ENCODE measurements at regions not wholly inside any gene's neighbourhood (a gene's known extent, or its start where the extent isn't known, plus 50 kb on each side); places are given as distances from the start of the nearest gene placed in this dataset.
"Not testable (repeated sequence)": the region's sequence is repeated elsewhere in the genome, so short reads cannot be mapped to it uniquely, and the experiment has no call there.

- DNase-seq (ENCODE audit: low read depth): not testable (repeated sequence)
Measured at GRCh38 chr1:157255891-157256290, 117.7 kb upstream of the ETV3 start.

GRCh38 chr1:157254183-157254582, 116.0 kb upstream of the ETV3 start:
- DNase-seq (ENCODE audit: low read depth): not testable (repeated sequence)

- peak; percentile 7 for DNase-seq (ENCODE audit: low read depth)
Measured at GRCh38 chr1:157252473-157252872, 114.3 kb upstream of the ETV3 start.

- no peak for DNase-seq (ENCODE audit: low read depth)
Measured at GRCh38 chr1:157249739-157250138, 111.5 kb upstream of the ETV3 start.

- DNase-seq (ENCODE audit: low read depth): peak; percentile 15
Measured at GRCh38 chr1:157249326-157249725, 111.1 kb upstream of the ETV3 start.

- DNase-seq (ENCODE audit: low read depth): not testable (repeated sequence)
Measured at GRCh38 chr1:157247764-157248049, 109.5 kb upstream of the ETV3 start.

GRCh38 chr1:157247005-157247763, 109.0 kb upstream of the ETV3 start:
- no peak for DNase-seq (ENCODE audit: low read depth)

GRCh38 chr1:157245823-157246222, 107.6 kb upstream of the ETV3 start:
- DNase-seq (ENCODE audit: low read depth): no peak

GRCh38 chr1:157241185-157241538, 103.0 kb upstream of the ETV3 start:
- DNase-seq (ENCODE audit: low read depth): no peak

GRCh38 chr1:157240495-157241184, 102.4 kb upstream of the ETV3 start:
- DNase-seq (ENCODE audit: low read depth): no peak

- no peak for DNase-seq (ENCODE audit: low read depth)
Measured at GRCh38 chr1:157239936-157240335, 101.7 kb upstream of the ETV3 start.

GRCh38 chr1:157238585-157238984, 100.4 kb upstream of the ETV3 start:
- DNase-seq (ENCODE audit: low read depth): no peak

- no peak for DNase-seq (ENCODE audit: low read depth)
Measured at GRCh38 chr1:157237981-157238380, 99.8 kb upstream of the ETV3 start.

GRCh38 chr1:157237522-157237921, 99.3 kb upstream of the ETV3 start:
- DNase-seq (ENCODE audit: low read depth): no peak

GRCh38 chr1:157236072-157236471, 97.9 kb upstream of the ETV3 start:
- no peak for DNase-seq (ENCODE audit: low read depth)

GRCh38 chr1:157235307-157235706, 97.1 kb upstream of the ETV3 start:
- DNase-seq (ENCODE audit: low read depth): no peak

GRCh38 chr1:157234705-157235273, 96.6 kb upstream of the ETV3 start:
- DNase-seq (ENCODE audit: low read depth): no peak

GRCh38 chr1:157233131-157233530, 94.9 kb upstream of the ETV3 start:
- no peak for DNase-seq (ENCODE audit: low read depth)

GRCh38 chr1:157231846-157232525, 93.8 kb upstream of the ETV3 start:
- no peak for DNase-seq (ENCODE audit: low read depth)

- DNase-seq (ENCODE audit: low read depth): no peak
Measured at GRCh38 chr1:157230500-157230899, 92.3 kb upstream of the ETV3 start.

GRCh38 chr1:157227700-157228099, 89.5 kb upstream of the ETV3 start:
- DNase-seq (ENCODE audit: low read depth): no peak

- DNase-seq (ENCODE audit: low read depth): no peak
Measured at GRCh38 chr1:157226739-157227138, 88.5 kb upstream of the ETV3 start.

GRCh38 chr1:157219600-157219999, 81.4 kb upstream of the ETV3 start:
- DNase-seq (ENCODE audit: low read depth): no peak
